Naive thymus-derived CD4-positive, alpha-beta T cell (primary cell): ENCODE measurements at regions not wholly inside any gene's neighbourhood (a gene's known extent, or its start where the extent isn't known, plus 50 kb on each side); places are given as distances from the start of the nearest gene placed in this dataset.

Experiments used
- ATAC-seq: fragments of 150-1000 bp; cut with Tn5 transposase; 2 replicates; pipeline ENCODE4 v1.10.0; 2021; ENCODE audit warnings: mild to moderate bottlenecking, moderate library complexity
- CTCF ChIA-PET: fragments of 350-600 bp; sonication (Branson Sonifier 250); formaldehyde crosslinking; loops from one replicate; lab custom pipeline; 2021; ENCODE audit warnings: antibody characterized with exemption; lab: Charles Lee
- POLR2A ChIA-PET: fragments of 350-600 bp; sonication (Branson Sonifier 250); formaldehyde crosslinking; loops from one replicate; lab custom pipeline; 2021; ENCODE audit warnings: antibody characterized with exemption, inconsistent platforms; lab: Charles Lee
- DNase-seq, 9 donors: peaks; one replicate each; pipeline versions ENCODE4 v3.0.0 to v3.0.0-alpha.2; 2020 to 2022; ENCODE audit warnings: mixed read lengths in 1 of 9
- H3K27ac ChIP-seq: one replicate; pipeline ENCODE4 v1.7.0; 2013; ENCODE audit warnings: mild to moderate bottlenecking, low read depth, low read length, moderate library complexity
- H3K27me3 ChIP-seq, 2 donors: one replicate each; pipeline ENCODE4 v1.7.0; 2013; ENCODE audit warnings: low read length in 2 of 2, mild to moderate bottlenecking in 2 of 2, moderate library complexity in 2 of 2; ENCODE audit not compliant: control insufficient read depth in 2 of 2, insufficient read depth in 2 of 2
- H3K36me3 ChIP-seq, 3 experiments: 1 replicate in 2 of 3; 2 replicates in 1 of 3; pipeline ENCODE4 v1.7.0; 2013; ENCODE audit warnings: low read length in 3 of 3, mild to moderate bottlenecking in 3 of 3, moderate library complexity in 1 of 3; ENCODE audit not compliant: insufficient read depth in 3 of 3, control insufficient read depth in 2 of 3
- H3K4me1 ChIP-seq, 2 donors: one replicate each; pipeline ENCODE4 v1.7.0; 2013; ENCODE audit warnings: low read length in 2 of 2, mild to moderate bottlenecking in 2 of 2, moderate library complexity in 1 of 2; ENCODE audit not compliant: control insufficient read depth in 2 of 2, insufficient read depth in 2 of 2
- H3K4me3 ChIP-seq: 2 replicates; pipeline ENCODE4 v1.7.0; 2013; ENCODE audit warnings: mild to moderate bottlenecking, low read length
- H3K9me3 ChIP-seq, 3 experiments: 1 replicate in 2 of 3; 2 replicates in 1 of 3; pipeline ENCODE4 v1.7.0; 2013; ENCODE audit warnings: low read length in 3 of 3; ENCODE audit not compliant: control insufficient read depth in 2 of 3
- H3K27ac Mint-ChIP-seq, 9 donors: one replicate each; pipeline ENCODE4 v1.8.0; 2020 to 2022; ENCODE audit warnings: mixed read lengths in 9 of 9, mild to moderate bottlenecking in 8 of 9, moderate library complexity in 5 of 9, inconsistent platforms in 2 of 9
- H3K27me3 Mint-ChIP-seq, 5 donors: one replicate each; pipeline ENCODE4 v1.8.0; 2021 to 2022; ENCODE audit warnings: mixed read lengths in 5 of 5, mild to moderate bottlenecking in 1 of 5
- H3K36me3 Mint-ChIP-seq, 5 donors: one replicate each; pipeline ENCODE4 v1.8.0; 2020 to 2022; ENCODE audit warnings: mixed read lengths in 5 of 5, mild to moderate bottlenecking in 3 of 5, inconsistent platforms in 1 of 5
- H3K4me1 Mint-ChIP-seq, 7 donors: one replicate each; pipeline ENCODE4 v1.8.0; 2020 to 2022; ENCODE audit warnings: mixed read lengths in 7 of 7, mild to moderate bottlenecking in 3 of 7, inconsistent platforms in 1 of 7
- H3K4me3 Mint-ChIP-seq, 10 donors: one replicate each; pipeline ENCODE4 v1.8.0; 2020 to 2022; ENCODE audit warnings: mild to moderate bottlenecking in 10 of 10, mixed read lengths in 10 of 10, moderate library complexity in 6 of 10, inconsistent platforms in 2 of 10
- H3K9me3 Mint-ChIP-seq, 11 donors: one replicate each; pipeline ENCODE4 v1.8.0; 2020 to 2022; ENCODE audit warnings: mixed read lengths in 11 of 11, mild to moderate bottlenecking in 4 of 11, inconsistent platforms in 1 of 11, moderate library complexity in 1 of 11
- intact Hi-C, 2 donors: fragments of 100-400 bp; cut with micrococcal nuclease; formaldehyde crosslinking; loops; one replicate each; pipeline ENCODE4 v1.15.1; 2023

DNA sequence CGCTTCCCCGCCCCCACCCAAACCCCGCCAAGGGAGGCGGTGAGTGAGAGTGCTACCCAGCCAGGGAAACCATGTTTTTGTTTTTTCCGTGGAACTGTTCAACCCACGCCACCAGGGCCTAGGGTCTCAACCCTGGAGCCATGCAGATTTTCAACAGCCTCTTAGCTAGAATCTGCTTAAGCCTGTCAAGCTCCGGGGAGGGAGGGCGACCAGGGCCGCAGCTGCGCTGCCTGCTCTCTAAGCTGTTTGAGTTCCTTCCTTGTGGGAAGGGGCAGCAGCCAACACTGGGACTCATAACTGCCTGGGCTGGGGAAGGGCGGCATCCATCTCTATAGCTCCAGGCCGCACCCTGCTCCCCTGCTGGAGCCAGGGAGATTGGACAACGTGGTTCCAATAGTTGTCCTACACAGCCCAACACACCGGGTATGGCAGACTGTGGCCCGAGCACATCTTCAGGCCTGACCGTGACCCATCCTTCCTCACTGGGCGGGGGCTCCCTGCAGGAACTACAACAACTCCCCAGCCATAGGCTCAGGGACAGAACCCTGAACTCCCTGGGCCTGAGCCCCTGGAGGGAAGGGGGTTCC, 1065.7 kb upstream of the MANEA start:
- CTCF ChIA-PET: no interaction called here

DNA sequence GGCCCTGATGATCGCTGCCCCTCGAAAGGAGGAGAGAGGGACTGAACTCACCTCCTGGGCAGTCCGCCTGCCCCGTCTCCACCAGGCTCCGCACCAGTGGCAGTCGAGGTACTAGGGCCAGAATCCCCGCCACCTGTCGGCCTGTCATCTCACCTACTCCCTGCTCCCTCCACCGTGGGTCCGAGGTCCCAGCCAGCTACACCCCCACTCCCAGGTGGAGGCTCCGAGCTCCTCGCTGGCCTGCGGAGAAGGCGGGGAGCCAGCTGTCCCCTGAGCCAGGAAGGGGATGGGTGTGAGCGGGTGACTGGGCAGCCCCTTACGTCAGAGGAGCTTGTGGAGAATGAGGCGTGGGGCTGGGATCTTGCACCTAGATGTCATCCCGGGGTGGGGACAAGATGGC, 1066.5 kb upstream of the MANEA start:
- CTCF ChIA-PET: no interaction called here
- no peak for DNase-seq
- H3K9me3 Mint-ChIP-seq: peaks cover 0 to 5% (median 0%) of the 10 kb centered on the region in 11 donors

More for the DNA sequence above, 1065.7 kb upstream of the MANEA start:
- no peak overlapping the region for H3K4me3 ChIP-seq
- DNase-seq (no peak), ATAC-seq (no peak)
- Mint-ChIP-seq H3K4me3 (no peak overlapping the region), H3K36me3 (no peaks in the 10 kb centered on the region), H3K4me1 (no peaks in the 10 kb centered on the region), H3K9me3 (peaks cover 0 to 12% (median 0%) of the 10 kb centered on the region in 11 donors), H3K27me3 (no peaks in the 10 kb centered on the region), H3K27ac (no peak overlapping the region)
- no peaks in the 10 kb centered on the region for H3K9me3 ChIP-seq
- no peaks in the 10 kb centered on the region for H3K4me1 ChIP-seq
- no peaks in the 10 kb centered on the region for H3K36me3 ChIP-seq
- intact Hi-C loops: no loop called here
- H3K27me3 ChIP-seq: no peaks in the 10 kb centered on the region
- no peak overlapping the region for H3K27ac ChIP-seq
- POLR2A ChIA-PET: no interaction called here

DNA sequence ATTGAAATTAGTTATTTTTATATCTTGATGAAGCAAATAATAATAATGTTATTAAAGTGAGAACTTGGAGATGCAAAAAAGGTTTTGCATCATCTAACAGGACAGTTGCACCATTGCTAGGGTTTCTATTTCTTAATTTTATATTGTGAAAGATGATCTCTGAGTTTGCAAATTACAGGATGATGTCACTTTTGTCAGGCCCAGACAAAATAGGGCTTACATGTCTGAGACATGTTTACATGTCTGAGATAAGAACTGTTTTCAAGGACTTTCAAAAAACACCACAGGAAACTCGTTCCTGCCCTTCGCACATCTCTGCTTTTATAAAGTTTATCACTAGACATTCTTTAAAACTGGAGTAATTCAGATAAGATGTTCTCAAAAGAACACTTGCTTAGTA, 1075.8 kb upstream of the MANEA start:
- no peak for DNase-seq
- H3K36me3 Mint-ChIP-seq: no peaks in the 10 kb centered on the region
- POLR2A ChIA-PET: no interaction called here
- no peaks in the 10 kb centered on the region for H3K4me1 Mint-ChIP-seq
- Histone ChIP-seq H3K4me3 (no peak overlapping the region), H3K27me3 (no peaks in the 10 kb centered on the region), H3K27ac (no peak overlapping the region), H3K36me3 (no peaks in the 10 kb centered on the region), H3K9me3 (no peaks in the 10 kb centered on the region), H3K4me1 (no peaks in the 10 kb centered on the region)
- intact Hi-C loops: no loop called here
- CTCF ChIA-PET: no interaction called here
- no peak overlapping the region for H3K27ac Mint-ChIP-seq
- H3K27me3 Mint-ChIP-seq: no peaks in the 10 kb centered on the region
- peaks cover 0 to 10% (median 0%) of the 10 kb centered on the region in 11 donors for H3K9me3 Mint-ChIP-seq
- H3K4me3 Mint-ChIP-seq: no peak overlapping the region
- ATAC-seq: no peak

More for the DNA sequence above, 1066.5 kb upstream of the MANEA start:
- H3K4me1 Mint-ChIP-seq: no peaks in the 10 kb centered on the region
- no peak for ATAC-seq
- no peaks in the 10 kb centered on the region for H3K27me3 ChIP-seq
- no peak overlapping the region for H3K4me3 Mint-ChIP-seq
- no peak overlapping the region for H3K4me3 ChIP-seq
- no peak overlapping the region for H3K27ac Mint-ChIP-seq
- no peaks in the 10 kb centered on the region for H3K4me1 ChIP-seq
- H3K36me3 ChIP-seq: no peaks in the 10 kb centered on the region
- no peaks in the 10 kb centered on the region for H3K36me3 Mint-ChIP-seq
- H3K9me3 ChIP-seq: no peaks in the 10 kb centered on the region
- no peaks in the 10 kb centered on the region for H3K27me3 Mint-ChIP-seq
- intact Hi-C loops: no loop called here
- POLR2A ChIA-PET: no interaction called here
- H3K27ac ChIP-seq: no peak overlapping the region

DNA sequence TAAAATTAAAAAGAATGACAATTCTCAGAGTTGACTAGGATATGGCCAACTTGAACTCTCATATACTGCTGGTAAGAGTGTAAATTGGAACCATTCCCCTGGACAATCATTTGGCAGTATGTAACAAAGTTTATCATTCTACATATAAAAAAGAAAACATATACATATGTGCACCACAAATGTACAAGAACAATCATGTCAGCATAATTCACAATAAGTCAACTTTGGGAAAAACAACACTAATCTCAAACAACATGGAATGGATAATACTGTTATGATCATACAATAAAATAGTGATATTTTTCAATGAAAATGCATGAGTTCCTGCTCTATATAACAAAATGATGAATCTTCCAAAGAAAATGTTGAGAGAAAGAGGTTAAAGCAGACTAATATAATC, 1078.7 kb upstream of the EPHA7 start:
- no peaks in the 10 kb centered on the region for H3K4me1 Mint-ChIP-seq
- Histone ChIP-seq H3K9me3 (no peaks in the 10 kb centered on the region), H3K4me3 (no peak overlapping the region), H3K4me1 (no peaks in the 10 kb centered on the region), H3K36me3 (no peaks in the 10 kb centered on the region), H3K27me3 (no peaks in the 10 kb centered on the region), H3K27ac (no peak overlapping the region)
- no peaks in the 10 kb centered on the region for H3K36me3 Mint-ChIP-seq
- intact Hi-C loops: no loop called here
- H3K27me3 Mint-ChIP-seq: no peaks in the 10 kb centered on the region
- no peak overlapping the region for H3K27ac Mint-ChIP-seq
- CTCF ChIA-PET: no interaction called here
- H3K4me3 Mint-ChIP-seq: no peak overlapping the region
- DNase-seq: no peak
- H3K9me3 Mint-ChIP-seq: peaks cover 0 to 10% (median 0%) of the 10 kb centered on the region in 11 donors
- no peak for ATAC-seq
- POLR2A ChIA-PET: no interaction called here

DNA sequence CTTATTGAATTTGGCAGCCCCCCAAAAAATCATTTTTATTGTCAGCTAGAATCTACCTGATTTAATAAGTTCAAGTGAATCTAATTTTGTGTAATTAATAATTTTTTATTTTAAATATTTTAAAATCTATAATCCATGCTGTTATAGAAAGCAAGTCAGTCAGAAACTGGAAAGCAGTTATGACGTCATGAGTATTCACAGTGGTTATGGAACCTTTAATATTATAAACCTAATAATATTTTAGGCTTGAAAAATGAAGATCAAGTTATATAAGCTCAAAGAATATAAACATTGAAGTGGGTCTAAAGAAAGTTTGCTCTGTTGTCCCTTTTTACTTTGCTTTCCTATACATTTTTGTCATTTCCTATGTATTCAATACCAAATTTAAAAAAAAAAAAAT, 1075.1 kb upstream of the EPHA7 start:
- Mint-ChIP-seq H3K36me3 (no peaks in the 10 kb centered on the region), H3K4me3 (no peak overlapping the region), H3K9me3 (peaks cover 0 to 10% (median 0%) of the 10 kb centered on the region in 11 donors), H3K4me1 (no peaks in the 10 kb centered on the region), H3K27ac (no peak overlapping the region), H3K27me3 (no peaks in the 10 kb centered on the region)
- Histone ChIP-seq H3K4me1 (no peaks in the 10 kb centered on the region), H3K4me3 (no peak overlapping the region), H3K36me3 (no peaks in the 10 kb centered on the region), H3K27ac (no peak overlapping the region), H3K27me3 (no peaks in the 10 kb centered on the region), H3K9me3 (no peaks in the 10 kb centered on the region)
- ATAC-seq (no peak), DNase-seq (no peak)
- CTCF ChIA-PET: interaction anchor here (0.6 kb wide), 1 partner anchor 1576 kb away, joined by 4 read pairs; no protein-coding TSS in a partner anchor
- intact Hi-C loops: no loop called here
- POLR2A ChIA-PET: no interaction called here

DNA sequence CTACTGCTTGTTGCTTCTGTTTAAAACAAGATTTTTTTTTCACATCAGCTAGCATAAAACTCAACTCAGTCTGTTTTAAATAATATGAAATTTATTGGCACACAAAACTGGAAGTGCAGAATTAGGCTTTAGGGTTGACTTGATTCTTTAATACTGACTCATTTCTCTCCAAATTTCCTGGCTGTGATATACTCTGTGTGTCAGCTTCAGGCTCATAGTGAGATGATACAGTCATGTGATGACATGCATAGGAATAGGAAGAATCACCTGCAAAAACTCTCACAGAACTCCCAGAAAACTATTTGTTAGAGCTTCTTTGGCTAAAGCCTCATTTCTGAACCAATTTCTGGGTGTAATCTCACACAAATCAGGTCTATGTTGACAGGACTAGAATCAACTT, 1068.0 kb upstream of the EPHA7 start:
- Histone ChIP-seq H3K9me3 (no peaks in the 10 kb centered on the region), H3K4me1 (no peaks in the 10 kb centered on the region), H3K27me3 (no peaks in the 10 kb centered on the region), H3K4me3 (no peak overlapping the region), H3K36me3 (no peaks in the 10 kb centered on the region), H3K27ac (no peak overlapping the region)
- peaks cover 0 to 6% (median 0%) of the 10 kb centered on the region in 11 donors for H3K9me3 Mint-ChIP-seq
- no peaks in the 10 kb centered on the region for H3K4me1 Mint-ChIP-seq
- ChIA-PET POLR2A (no interaction called here), CTCF (no interaction called here)
- DNase-seq (no peak), ATAC-seq (no peak)
- H3K27me3 Mint-ChIP-seq: no peaks in the 10 kb centered on the region
- intact Hi-C loops: no loop called here
- H3K27ac Mint-ChIP-seq: no peak overlapping the region
- no peak overlapping the region for H3K4me3 Mint-ChIP-seq
- no peaks in the 10 kb centered on the region for H3K36me3 Mint-ChIP-seq

DNA sequence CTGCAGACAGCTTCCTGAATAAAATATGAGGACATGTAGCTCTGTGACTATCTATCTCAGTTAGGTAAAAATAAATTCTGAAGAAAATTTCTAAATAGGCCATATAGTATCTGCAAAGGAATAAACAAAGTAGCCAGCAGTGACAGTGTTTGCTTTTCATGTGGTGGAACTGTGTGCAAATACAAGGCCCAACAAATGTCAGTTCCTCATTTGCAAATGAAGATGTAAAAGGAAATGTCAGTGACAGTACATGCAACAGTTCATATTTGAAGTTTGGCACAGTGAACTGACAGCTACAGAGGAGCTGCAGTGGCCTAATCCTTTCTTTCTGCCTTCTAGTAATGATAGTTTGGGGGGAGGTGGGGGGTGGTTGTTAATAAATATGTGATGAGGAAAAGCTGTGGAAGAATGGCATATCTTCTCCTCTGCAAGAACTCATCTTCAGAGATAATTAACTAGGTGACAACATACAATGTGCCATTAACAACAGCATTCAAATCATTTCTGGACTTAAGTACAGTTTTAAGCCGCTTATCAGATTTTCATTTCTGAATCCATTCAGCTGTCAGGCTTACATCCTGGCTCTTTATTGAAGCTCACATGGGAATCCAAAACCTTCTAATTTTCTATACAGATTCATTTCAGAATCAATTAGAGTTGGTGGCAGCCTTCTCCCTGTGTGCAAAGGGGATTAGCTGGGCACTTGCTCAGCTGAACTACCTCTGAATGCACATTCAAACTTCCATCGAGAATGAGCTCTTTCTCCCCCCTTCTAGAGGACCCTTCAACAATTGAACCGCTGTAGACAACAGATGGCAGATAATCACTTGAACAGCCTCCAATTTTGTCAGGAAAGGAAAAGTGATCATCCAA, 1059.0 kb upstream of the EPHA7 start:
- no peak for DNase-seq
- Histone ChIP-seq H3K27ac (no peak overlapping the region), H3K27me3 (no peaks in the 10 kb centered on the region), H3K36me3 (no peaks in the 10 kb centered on the region), H3K4me1 (no peaks in the 10 kb centered on the region), H3K4me3 (no peak overlapping the region), H3K9me3 (no peaks in the 10 kb centered on the region)
- H3K4me1 Mint-ChIP-seq: no peaks in the 10 kb centered on the region
- peaks cover 0 to 22% (median 5%) of the 10 kb centered on the region in 11 donors for H3K9me3 Mint-ChIP-seq
- intact Hi-C loops: no loop called here
- ChIA-PET POLR2A (no interaction called here), CTCF (no interaction called here)
- no peak overlapping the region for H3K4me3 Mint-ChIP-seq
- H3K36me3 Mint-ChIP-seq: no peaks in the 10 kb centered on the region
- no peak for ATAC-seq
- H3K27me3 Mint-ChIP-seq: no peaks in the 10 kb centered on the region
- H3K27ac Mint-ChIP-seq: no peak overlapping the region
